SK-N-SH (cell line): ENCODE measurements at regions not wholly inside any gene's neighbourhood (a gene's known extent, or its start where the extent isn't known, plus 50 kb on each side); places are given as distances from the start of the nearest gene placed in this dataset.

Experiments used
- CTCF ChIA-PET: fragments of 300-600, 350-600 bp; formaldehyde crosslinking; extraction: SDS; loops from one replicate; lab custom pipeline; 2021; lab: Yijun Ruan, JAX
- POLR2A ChIA-PET: fragments of 350-600 bp; sonication (Branson Sonifier 250); formaldehyde crosslinking; extraction: SDS; loops from one replicate; lab custom pipeline; 2020; ENCODE audit warnings: antibody characterized with exemption, inconsistent platforms; lab: Yijun Ruan, JAX
- DNase-seq: peaks from one replicate; pipeline ENCODE4 v3.0.0; 2012
- H2AFZ ChIP-seq: fragments of 200-600 bp; sonication (generic); 2 replicates; pipeline ENCODE4 v1.8.1; 2016; ENCODE audit warnings: antibody characterized with exemption, mild to moderate bottlenecking, low read depth
- H3F3A ChIP-seq: fragments of 200-600 bp; sonication (generic); replicated peaks from 2 replicates; pipeline ENCODE3; 2016; ENCODE audit warnings: antibody characterized with exemption, mild to moderate bottlenecking; ENCODE audit not compliant: insufficient read depth
- H3K27ac ChIP-seq, 2 experiments: fragments of 200-500 bp in 1 of 2; fragments of 200-600 bp in 1 of 2; sonication (Bioruptor generic) in 1 of 2; sonication (generic), shearing (Covaris generic) in 1 of 2; 2 replicates each; pipeline versions ENCODE4 v1.5.1 to v1.6.1; 2014 to 2016; ENCODE audit warnings: low read depth in 2 of 2, inconsistent platforms in 1 of 2, low read length in 1 of 2, mild to moderate bottlenecking in 1 of 2, mixed read lengths in 1 of 2
- H3K27me3 ChIP-seq: fragments of 200-600 bp; sonication (generic), shearing (Covaris generic); 2 replicates; pipeline ENCODE4 v1.6.1; 2016; ENCODE audit warnings: mixed run types; ENCODE audit not compliant: insufficient read depth
- H3K36me3 ChIP-seq, 2 experiments: fragments of 200-500 bp in 1 of 2; fragments of 200-600 bp in 1 of 2; sonication (Bioruptor generic) in 1 of 2; sonication (generic) in 1 of 2; replicated peaks in 1 of 2; 2 replicates each; pipeline versions ENCODE3 to v1.5.1; 2014 to 2016; ENCODE audit warnings: low read length in 1 of 2, mild to moderate bottlenecking in 1 of 2; ENCODE audit not compliant: insufficient read depth in 2 of 2, control insufficient read depth in 1 of 2
- H3K4me1 ChIP-seq, 2 experiments: fragments of 200-500 bp in 1 of 2; fragments of 200-600 bp in 1 of 2; sonication (Bioruptor generic) in 1 of 2; sonication (generic), shearing (Covaris generic) in 1 of 2; 2 replicates each; pipeline versions ENCODE4 v1.5.1 to v1.6.1; 2014 to 2016; ENCODE audit warnings: low read depth in 1 of 2, low read length in 1 of 2, mixed run types in 1 of 2; ENCODE audit not compliant: insufficient read depth in 2 of 2, control insufficient read depth in 1 of 2
- H3K4me2 ChIP-seq: fragments of 200-600 bp; sonication (generic), shearing (Covaris generic); 2 replicates; pipeline ENCODE4 v1.6.1; 2017; ENCODE audit warnings: mixed run types
- H3K4me3 ChIP-seq, 2 experiments: fragments of 200-500 bp in 1 of 2; fragments of 200-600 bp in 1 of 2; sonication (Bioruptor generic) in 1 of 2; sonication (generic), shearing (Covaris generic) in 1 of 2; 2 replicates each; pipeline versions ENCODE4 v1.5.1 to v1.8.1; 2014 to 2016; ENCODE audit warnings: low read depth in 2 of 2, inconsistent platforms in 1 of 2, low read length in 1 of 2, mild to moderate bottlenecking in 1 of 2, mixed read lengths in 1 of 2, moderate library complexity in 1 of 2
- H3K79me2 ChIP-seq: fragments of 200-600 bp; sonication (generic); 2 replicates; pipeline ENCODE4 v1.8.1; 2017; ENCODE audit warnings: mild to moderate bottlenecking; ENCODE audit not compliant: insufficient read depth
- H3K9ac ChIP-seq: fragments of 200-600 bp; sonication (generic); 2 replicates; pipeline ENCODE4 v1.6.1; 2017; ENCODE audit warnings: mixed run types
- H3K9me2 ChIP-seq: fragments of 200-600 bp; sonication (generic); 2 replicates; pipeline ENCODE4 v1.6.1; 2017; ENCODE audit warnings: mixed run types
- H3K9me3 ChIP-seq: fragments of 200-600 bp; sonication (generic); 2 replicates; pipeline ENCODE4 v1.6.1; 2017; ENCODE audit warnings: mixed run types, mild to moderate bottlenecking, moderate library complexity
- H4K20me1 ChIP-seq: fragments of 200-600 bp; sonication (generic); 2 replicates; pipeline ENCODE4 v1.6.1; 2017; ENCODE audit warnings: mild to moderate bottlenecking, mixed run types; ENCODE audit not compliant: insufficient read depth
- EP300 ChIP-seq, 2 experiments: IDR thresholded peaks; 2 replicates each; pipeline versions ENCODE4 v1.4.0 to v1.6.1; 2012; ENCODE audit warnings: borderline replicate concordance in 1 of 2, low read depth in 1 of 2, low read length in 1 of 2
- MXI1 ChIP-seq: IDR thresholded peaks from 2 replicates; pipeline ENCODE4 v1.6.1; 2012; ENCODE audit warnings: mild to moderate bottlenecking, low read depth, low read length, improper control_type of control experiment
- REST ChIP-seq: IDR thresholded peaks from 2 replicates; pipeline ENCODE4 v1.6.1; 2012; ENCODE audit warnings: mild to moderate bottlenecking, low read depth, low read length, moderate library complexity
- RFX5 ChIP-seq: IDR thresholded peaks from 2 replicates; pipeline ENCODE4 v1.6.1; 2012; ENCODE audit warnings: mild to moderate bottlenecking, improper control_type of control experiment, low read length
- SIN3A ChIP-seq: IDR thresholded peaks from 2 replicates; pipeline ENCODE4 v1.6.1; 2012; ENCODE audit warnings: low read depth, mild to moderate bottlenecking, low read length, moderate library complexity, borderline replicate concordance
- TAF1 ChIP-seq: IDR thresholded peaks from 2 replicates; pipeline ENCODE4 v1.6.1; 2012; ENCODE audit warnings: low read depth, mild to moderate bottlenecking, low read length, moderate library complexity, borderline replicate concordance
- TCF12 ChIP-seq: IDR thresholded peaks from 2 replicates; pipeline ENCODE4 v1.4.0; 2012
- TEAD4 ChIP-seq: IDR thresholded peaks from 2 replicates; pipeline ENCODE4 v1.4.0; 2012; ENCODE audit warnings: mild to moderate bottlenecking, borderline replicate concordance; ENCODE audit not compliant: insufficient read depth
- WGBS: methylation state at CpG from one replicate; pipeline ENCODE4 v1.1.6; 2017; ENCODE audit warnings: low lambda C conversion rate; 5-methylcytosine and 5-hydroxymethylcytosine counted together
- TF ChIP-seq, protein P1 (sequence below): fragments of 150-350 bp; IDR thresholded peaks from 2 replicates; pipeline ENCODE4 v1.6.1; 2016; ENCODE audit warnings: mild to moderate bottlenecking, low read depth, low read length
- TF ChIP-seq, protein P2 (sequence below): IDR thresholded peaks from 2 replicates; pipeline ENCODE4 v1.4.0; 2012; ENCODE audit warnings: low read depth, borderline replicate concordance

DNA sequence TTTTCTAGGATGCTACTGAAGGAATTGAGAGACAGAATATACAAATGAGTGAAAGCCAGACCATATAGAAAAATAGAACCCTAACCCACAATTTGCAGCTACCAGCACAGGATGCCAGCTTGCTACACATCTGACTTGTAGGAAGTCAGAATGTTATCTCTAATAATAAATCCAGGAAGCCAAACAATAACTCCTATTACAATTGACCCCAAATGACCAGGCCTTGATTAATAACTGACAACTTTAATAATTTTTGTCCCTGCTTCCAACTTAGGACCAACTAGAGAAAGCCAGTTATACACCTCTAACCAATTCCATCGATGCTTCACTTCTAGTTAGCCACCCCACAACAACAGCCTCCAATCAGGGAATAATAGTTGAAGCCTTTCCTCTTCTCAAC, 193.4 kb downstream of the CASP12 start:
- Histone ChIP-seq H3K9me2 (no peaks in the 10 kb centered on the region), H3K9me3 (no peaks in the 10 kb centered on the region), H3F3A (peaks cover 5% of the 10 kb centered on the region), H3K79me2 (no peaks in the 10 kb centered on the region), H3K4me3 (no peak overlapping the region), H4K20me1 (no peaks in the 10 kb centered on the region), H3K27ac (no peak overlapping the region), H3K4me2 (no peak overlapping the region), H3K4me1 (peaks cover 2 to 5% of the 10 kb centered on the region in 2 experiments; a peak in 3 of 4 replicates), H3K9ac (no peak overlapping the region), H3K36me3 (no peaks in the 10 kb centered on the region), H3K27me3 (no peaks in the 10 kb centered on the region), H2AFZ (0 out of 2 replicates have a peak overlapping the region, but pooled peaks have one; percentile 93)
- DNase-seq, result no peak
- ChIA-PET CTCF (no interaction called here), POLR2A (no interaction called here)
- no peak for TF ChIP-seq EP300 (IDR thresholded peaks at IDR 0.05; ENCODE audit: borderline replicate concordance in 1 of 2, low read depth in 1 of 2, low read length in 1 of 2)
- no peak for TF ChIP-seq RFX5
- no peak for TF ChIP-seq REST
- no peak for TF ChIP-seq TCF12
- TF ChIP-seq, protein P1, sequence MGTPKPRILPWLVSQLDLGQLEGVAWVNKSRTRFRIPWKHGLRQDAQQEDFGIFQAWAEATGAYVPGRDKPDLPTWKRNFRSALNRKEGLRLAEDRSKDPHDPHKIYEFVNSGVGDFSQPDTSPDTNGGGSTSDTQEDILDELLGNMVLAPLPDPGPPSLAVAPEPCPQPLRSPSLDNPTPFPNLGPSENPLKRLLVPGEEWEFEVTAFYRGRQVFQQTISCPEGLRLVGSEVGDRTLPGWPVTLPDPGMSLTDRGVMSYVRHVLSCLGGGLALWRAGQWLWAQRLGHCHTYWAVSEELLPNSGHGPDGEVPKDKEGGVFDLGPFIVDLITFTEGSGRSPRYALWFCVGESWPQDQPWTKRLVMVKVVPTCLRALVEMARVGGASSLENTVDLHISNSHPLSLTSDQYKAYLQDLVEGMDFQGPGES, result no peak
- no peak for TF ChIP-seq MXI1
- TF ChIP-seq TAF1, result no peak
- TF ChIP-seq, protein P2, sequence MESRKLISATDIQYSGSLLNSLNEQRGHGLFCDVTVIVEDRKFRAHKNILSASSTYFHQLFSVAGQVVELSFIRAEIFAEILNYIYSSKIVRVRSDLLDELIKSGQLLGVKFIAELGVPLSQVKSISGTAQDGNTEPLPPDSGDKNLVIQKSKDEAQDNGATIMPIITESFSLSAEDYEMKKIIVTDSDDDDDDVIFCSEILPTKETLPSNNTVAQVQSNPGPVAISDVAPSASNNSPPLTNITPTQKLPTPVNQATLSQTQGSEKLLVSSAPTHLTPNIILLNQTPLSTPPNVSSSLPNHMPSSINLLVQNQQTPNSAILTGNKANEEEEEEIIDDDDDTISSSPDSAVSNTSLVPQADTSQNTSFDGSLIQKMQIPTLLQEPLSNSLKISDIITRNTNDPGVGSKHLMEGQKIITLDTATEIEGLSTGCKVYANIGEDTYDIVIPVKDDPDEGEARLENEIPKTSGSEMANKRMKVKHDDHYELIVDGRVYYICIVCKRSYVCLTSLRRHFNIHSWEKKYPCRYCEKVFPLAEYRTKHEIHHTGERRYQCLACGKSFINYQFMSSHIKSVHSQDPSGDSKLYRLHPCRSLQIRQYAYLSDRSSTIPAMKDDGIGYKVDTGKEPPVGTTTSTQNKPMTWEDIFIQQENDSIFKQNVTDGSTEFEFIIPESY, result no peak
- no peak for TF ChIP-seq TEAD4
- TF ChIP-seq SIN3A, result no peak
- WGBS, result 65% methylated on average over 1 of the region's 1 CpG
